NCI-H748 treated with DMSO at 0.1 percent for 48 hours (cell line): ENCODE measurements at regions not wholly inside any gene's neighbourhood (a gene's known extent, or its start where the extent isn't known, plus 50 kb on each side); places are given as distances from the start of the nearest gene placed in this dataset.
"Not testable (repeated sequence)": the region's sequence is repeated elsewhere in the genome, so short reads cannot be mapped to it uniquely, and the experiment has no call there.

Source experiments
- DNase-seq: peaks from one replicate; lab custom pipeline; 2025; lab: John Stamatoyannopoulos, UW

GRCh38 chr2:14425869-14426268, 206.6 kb upstream of the LRATD1 start:
- no peak for DNase-seq

GRCh38 chr2:14428056-14428455, 204.5 kb upstream of the LRATD1 start:
- no peak for DNase-seq

- DNase-seq = no peak
These were observed 198.5 kb upstream of the LRATD1 start for GRCh38 chr2:14433946-14434495.

GRCh38 chr2:14445670-14446069, 186.8 kb upstream of the LRATD1 start:
- DNase-seq = no peak

- no peak for DNase-seq
These were observed 184.2 kb upstream of the LRATD1 start for GRCh38 chr2:14448340-14448739.

GRCh38 chr2:14451312-14451711, 181.2 kb upstream of the LRATD1 start:
- DNase-seq = no peak

GRCh38 chr2:14454202-14454601, 178.3 kb upstream of the LRATD1 start:
- DNase-seq = no peak

- no peak for DNase-seq
These were observed 172.7 kb upstream of the LRATD1 start for GRCh38 chr2:14459786-14460325.

GRCh38 chr2:14475994-14476393, 156.5 kb upstream of the LRATD1 start:
- no peak for DNase-seq

GRCh38 chr2:14479486-14479885, 153.0 kb upstream of the LRATD1 start:
- DNase-seq = no peak

GRCh38 chr2:14480120-14480519, 152.4 kb upstream of the LRATD1 start:
- DNase-seq = no peak

GRCh38 chr2:14480906-14481305, 151.6 kb upstream of the LRATD1 start:
- DNase-seq = no peak

GRCh38 chr2:14492920-14493503, 139.5 kb upstream of the LRATD1 start:
- no peak for DNase-seq

- DNase-seq = no peak
These were observed 137.8 kb upstream of the LRATD1 start for GRCh38 chr2:14494759-14495158.

GRCh38 chr2:14501061-14501460, 131.5 kb upstream of the LRATD1 start:
- no peak for DNase-seq

- not testable (repeated sequence) for DNase-seq
These were observed 125.6 kb upstream of the LRATD1 start for GRCh38 chr2:14506955-14507354.

GRCh38 chr2:14511541-14511940, 121.0 kb upstream of the LRATD1 start:
- no peak for DNase-seq

GRCh38 chr2:14513903-14514302, 118.6 kb upstream of the LRATD1 start:
- no peak for DNase-seq

GRCh38 chr2:14516844-14517243, 115.7 kb upstream of the LRATD1 start:
- no peak for DNase-seq

- DNase-seq = no peak
These were observed 114.8 kb upstream of the LRATD1 start for GRCh38 chr2:14517731-14518130.

- DNase-seq = no peak
These were observed 112.1 kb upstream of the LRATD1 start for GRCh38 chr2:14520385-14520945.

- no peak for DNase-seq
These were observed 108.3 kb upstream of the LRATD1 start for GRCh38 chr2:14524041-14524802.

- DNase-seq = no peak
These were observed 107.8 kb upstream of the LRATD1 start for GRCh38 chr2:14524803-14525080.
